ENCODE measurements at regions not wholly inside any gene's neighbourhood (a gene's known extent, or its start where the extent isn't known, plus 50 kb on each side); places are given as distances from the start of the nearest gene placed in this dataset.

DNA sequence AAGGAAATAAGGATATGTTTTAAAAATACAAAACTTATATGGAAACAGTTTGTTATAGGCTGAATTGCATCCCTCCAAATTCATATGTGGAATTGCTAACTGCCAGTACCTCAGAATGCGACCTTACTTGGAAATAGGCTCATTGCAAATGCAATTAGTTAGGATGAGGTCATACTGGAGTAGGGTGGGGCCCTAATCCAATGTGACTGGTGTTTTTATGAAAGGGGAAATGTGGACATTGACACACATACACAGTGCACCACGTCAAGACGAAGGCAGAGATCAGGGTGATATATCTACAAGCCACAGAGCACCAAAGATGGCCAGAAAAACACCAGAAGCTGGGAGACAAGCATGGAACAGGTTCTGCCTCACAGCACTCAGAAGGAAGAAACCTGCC, 494.2 kb downstream of the TSN start:
- no peaks in the 10 kb centered on the region for H3K4me1 ChIP-seq
- TF ChIP-seq, protein P1, sequence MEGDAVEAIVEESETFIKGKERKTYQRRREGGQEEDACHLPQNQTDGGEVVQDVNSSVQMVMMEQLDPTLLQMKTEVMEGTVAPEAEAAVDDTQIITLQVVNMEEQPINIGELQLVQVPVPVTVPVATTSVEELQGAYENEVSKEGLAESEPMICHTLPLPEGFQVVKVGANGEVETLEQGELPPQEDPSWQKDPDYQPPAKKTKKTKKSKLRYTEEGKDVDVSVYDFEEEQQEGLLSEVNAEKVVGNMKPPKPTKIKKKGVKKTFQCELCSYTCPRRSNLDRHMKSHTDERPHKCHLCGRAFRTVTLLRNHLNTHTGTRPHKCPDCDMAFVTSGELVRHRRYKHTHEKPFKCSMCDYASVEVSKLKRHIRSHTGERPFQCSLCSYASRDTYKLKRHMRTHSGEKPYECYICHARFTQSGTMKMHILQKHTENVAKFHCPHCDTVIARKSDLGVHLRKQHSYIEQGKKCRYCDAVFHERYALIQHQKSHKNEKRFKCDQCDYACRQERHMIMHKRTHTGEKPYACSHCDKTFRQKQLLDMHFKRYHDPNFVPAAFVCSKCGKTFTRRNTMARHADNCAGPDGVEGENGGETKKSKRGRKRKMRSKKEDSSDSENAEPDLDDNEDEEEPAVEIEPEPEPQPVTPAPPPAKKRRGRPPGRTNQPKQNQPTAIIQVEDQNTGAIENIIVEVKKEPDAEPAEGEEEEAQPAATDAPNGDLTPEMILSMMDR (IDR thresholded peaks at IDR 0.05; ENCODE audit: insufficient read depth in 1 of 2, low read depth in 1 of 2, low read length in 1 of 2, severe bottlenecking in 1 of 2, unreplicated experiment in 1 of 2), result no peak
- H3K27me3 ChIP-seq (replicated peaks; ENCODE audit: control insufficient read depth, insufficient read depth, low read length), result no peaks in the 10 kb centered on the region
- intact Hi-C loops (cut with micrococcal nuclease; ENCODE audit: unreplicated experiment), result no loop called here
- ChIA-PET POLR2A (no interaction called here), CTCF (no interaction called here)
- no peak overlapping the region for H3K4me3 ChIP-seq (ENCODE audit: low read depth, low read length)
- Mint-ChIP-seq H3K36me3 (ENCODE audit: insufficient read depth, unreplicated experiment) (no peaks in the 10 kb centered on the region), H3K27me3 (ENCODE audit: insufficient read depth, unreplicated experiment) (peaks cover 9% of the 10 kb centered on the region), H3K4me1 (ENCODE audit: low read depth, unreplicated experiment) (no peaks in the 10 kb centered on the region), H3K4me3 (ENCODE audit: unreplicated experiment) (no peak overlapping the region), H3K27ac (ENCODE audit: unreplicated experiment) (no peak overlapping the region), H3K9me3 (ENCODE audit: unreplicated experiment) (no peaks in the 10 kb centered on the region)
- no peak for DNase-seq
- H3K36me3 ChIP-seq (ENCODE audit: control insufficient read depth, insufficient read depth, low read length), result no peaks in the 10 kb centered on the region
- H3K9me3 ChIP-seq, result no peaks in the 10 kb centered on the region
- BruUV-seq (replicated peaks), result no TSS peak

DNA sequence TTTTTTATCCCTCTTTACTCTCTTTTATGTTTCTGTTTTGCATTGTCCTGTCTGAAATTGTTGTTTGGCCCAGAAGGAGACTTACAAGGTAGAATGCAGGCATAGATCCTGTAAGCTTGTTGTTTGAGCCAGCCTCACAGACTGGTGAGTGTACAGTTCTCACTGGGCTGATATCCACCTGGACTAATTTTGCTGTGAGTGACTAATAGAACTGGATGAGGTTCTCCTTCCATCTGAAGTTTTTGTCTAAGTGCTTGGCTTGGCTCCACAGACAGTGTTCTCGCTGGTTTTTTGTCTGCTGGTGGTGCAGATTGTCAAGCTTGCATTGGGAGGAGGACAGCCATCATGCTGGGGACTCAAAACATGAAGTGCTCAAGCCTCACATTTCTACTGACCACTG, 495.7 kb downstream of the TSN start:
- H3K36me3 Mint-ChIP-seq (ENCODE audit: insufficient read depth, unreplicated experiment), result no peaks in the 10 kb centered on the region
- BruUV-seq (replicated peaks), result no TSS peak
- TF ChIP-seq, protein P1 (IDR thresholded peaks at IDR 0.05; ENCODE audit: insufficient read depth in 1 of 2, low read depth in 1 of 2, low read length in 1 of 2, severe bottlenecking in 1 of 2, unreplicated experiment in 1 of 2), result no peak
- H3K36me3 ChIP-seq (ENCODE audit: control insufficient read depth, insufficient read depth, low read length), result no peaks in the 10 kb centered on the region
- no peak overlapping the region for H3K27ac Mint-ChIP-seq (ENCODE audit: unreplicated experiment)
- no peaks in the 10 kb centered on the region for H3K9me3 ChIP-seq
- H3K4me3 ChIP-seq (ENCODE audit: low read depth, low read length), result no peak overlapping the region
- DNase-seq, result no peak
- no peak overlapping the region for H3K4me3 Mint-ChIP-seq (ENCODE audit: unreplicated experiment)
- POLR2A ChIA-PET, result no interaction called here
- CTCF ChIA-PET, result no interaction called here
- intact Hi-C loops (cut with micrococcal nuclease; ENCODE audit: unreplicated experiment), result no loop called here
- H3K4me1 ChIP-seq, result no peaks in the 10 kb centered on the region
- no peaks in the 10 kb centered on the region for H3K4me1 Mint-ChIP-seq (ENCODE audit: low read depth, unreplicated experiment)
- H3K27me3 ChIP-seq (replicated peaks; ENCODE audit: control insufficient read depth, insufficient read depth, low read length), result no peaks in the 10 kb centered on the region
- H3K27me3 Mint-ChIP-seq (ENCODE audit: insufficient read depth, unreplicated experiment), result peaks cover 8% of the 10 kb centered on the region
- no peaks in the 10 kb centered on the region for H3K9me3 Mint-ChIP-seq (ENCODE audit: unreplicated experiment)

DNA sequence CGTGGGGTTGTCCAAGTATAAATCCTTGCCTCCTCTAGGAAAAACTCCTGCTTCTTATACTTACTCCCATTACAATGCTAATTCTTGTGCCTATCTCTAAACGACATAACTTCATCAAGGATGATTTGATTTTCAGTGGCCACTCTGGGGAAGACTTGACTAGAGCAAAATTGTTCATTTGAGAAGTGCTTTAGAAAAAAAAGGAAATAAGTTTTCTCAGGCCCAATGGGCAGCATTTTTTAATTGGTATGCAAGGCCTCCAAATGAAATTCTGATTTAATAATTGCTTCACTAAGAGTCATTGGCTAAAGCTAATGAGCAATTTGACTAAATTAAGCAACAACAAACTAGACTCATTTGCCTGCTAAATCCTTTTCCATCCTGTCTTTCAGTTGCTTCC, 496.1 kb downstream of the TSN start:
- Mint-ChIP-seq H3K4me3 (ENCODE audit: unreplicated experiment) (no peak overlapping the region), H3K27ac (ENCODE audit: unreplicated experiment) (no peak overlapping the region), H3K4me1 (ENCODE audit: low read depth, unreplicated experiment) (no peaks in the 10 kb centered on the region), H3K27me3 (ENCODE audit: insufficient read depth, unreplicated experiment) (peaks cover 6% of the 10 kb centered on the region), H3K9me3 (ENCODE audit: unreplicated experiment) (no peaks in the 10 kb centered on the region), H3K36me3 (ENCODE audit: insufficient read depth, unreplicated experiment) (no peaks in the 10 kb centered on the region)
- H3K27me3 ChIP-seq (replicated peaks; ENCODE audit: control insufficient read depth, insufficient read depth, low read length), result no peaks in the 10 kb centered on the region
- DNase-seq, result no peak
- no peaks in the 10 kb centered on the region for H3K36me3 ChIP-seq (ENCODE audit: control insufficient read depth, insufficient read depth, low read length)
- CTCF ChIA-PET, result no interaction called here
- H3K9me3 ChIP-seq, result no peaks in the 10 kb centered on the region
- no peaks in the 10 kb centered on the region for H3K4me1 ChIP-seq
- no peak overlapping the region for H3K4me3 ChIP-seq (ENCODE audit: low read depth, low read length)
- POLR2A ChIA-PET, result no interaction called here
- no TSS peak for BruUV-seq (replicated peaks)
- intact Hi-C loops (cut with micrococcal nuclease; ENCODE audit: unreplicated experiment), result no loop called here
- TF ChIP-seq, protein P1 (IDR thresholded peaks at IDR 0.05; ENCODE audit: insufficient read depth in 1 of 2, low read depth in 1 of 2, low read length in 1 of 2, severe bottlenecking in 1 of 2, unreplicated experiment in 1 of 2), result no peak
